Keratinocyte (primary cell): ENCODE measurements at regions not wholly inside any gene's neighbourhood (a gene's known extent, or its start where the extent isn't known, plus 50 kb on each side); places are given as distances from the start of the nearest gene placed in this dataset.

ENCODE experiments used
- DNase-seq: peaks from one replicate; pipeline ENCODE4 v3.0.0-alpha.2; 2011; ENCODE audit warnings: low read depth, missing footprints, low spot score
- FAIRE-seq: peaks from 2 replicates; lab custom pipeline; 2011; peaks lifted over from hg19 to GRCh38; lab: Jason Lieb, UNC
- H2AFZ ChIP-seq: 2 replicates; pipeline ENCODE4 v1.6.0; 2012; ENCODE audit warnings: low read length, control low read depth, inconsistent platforms; ENCODE audit not compliant: control insufficient read depth
- H3K27ac ChIP-seq: 2 replicates; pipeline ENCODE4 v1.5.1; 2011; ENCODE audit warnings: low read length; ENCODE audit not compliant: control insufficient read depth, insufficient read depth
- H3K27me3 ChIP-seq: 3 replicates; pipeline ENCODE4 v1.6.0; 2011; ENCODE audit warnings: low read length; ENCODE audit not compliant: control insufficient read depth, insufficient read depth; ENCODE audit errors: extremely low read depth
- H3K36me3 ChIP-seq, 2 experiments: 2 replicates in 1 of 2; 3 replicates in 1 of 2; pipeline ENCODE4 v1.5.1; 2011; ENCODE audit warnings: low read length in 2 of 2, mild to moderate bottlenecking in 1 of 2; ENCODE audit not compliant: control insufficient read depth in 2 of 2, insufficient read depth in 2 of 2; ENCODE audit errors: extremely low read depth in 1 of 2
- H3K4me1 ChIP-seq: 3 replicates; pipeline ENCODE4 v1.5.1; 2011; ENCODE audit warnings: low read length; ENCODE audit not compliant: control insufficient read depth, insufficient read depth; ENCODE audit errors: extremely low read depth
- H3K4me2 ChIP-seq: 3 replicates; pipeline ENCODE4 v1.6.0; 2011; ENCODE audit warnings: low read depth, low read length; ENCODE audit not compliant: control insufficient read depth, insufficient read depth; ENCODE audit errors: extremely low read depth
- H3K4me3 ChIP-seq, 3 experiments: fragments of 200-600 bp in 1 of 3; sonication (generic) in 1 of 3; 2 replicates in 2 of 3; 3 replicates in 1 of 3; pipeline ENCODE4 v1.5.1; 2011 to 2016; ENCODE audit warnings: low read length in 3 of 3, mild to moderate bottlenecking in 3 of 3, control low read depth in 2 of 3, inconsistent platforms in 1 of 3, low read depth in 1 of 3, mixed read lengths in 1 of 3, mixed run types in 1 of 3, moderate library complexity in 1 of 3; ENCODE audit not compliant: control insufficient read depth in 2 of 3, insufficient read depth in 2 of 3; ENCODE audit errors: extremely low read depth in 1 of 3
- H3K79me2 ChIP-seq: 2 replicates; pipeline ENCODE4 v1.6.0; 2012; ENCODE audit warnings: low read length; ENCODE audit not compliant: control insufficient read depth, insufficient read depth
- H3K9ac ChIP-seq: 3 replicates; pipeline ENCODE4 v1.6.0; 2011; ENCODE audit warnings: low read length; ENCODE audit not compliant: control insufficient read depth, insufficient read depth; ENCODE audit errors: extremely low read depth
- H3K9me1 ChIP-seq: 3 replicates; pipeline ENCODE4 v1.6.0; 2011; ENCODE audit warnings: low read length; ENCODE audit not compliant: control insufficient read depth, insufficient read depth; ENCODE audit errors: extremely low read depth
- H3K9me3 ChIP-seq: 2 replicates; pipeline ENCODE4 v1.5.1; 2012; ENCODE audit warnings: low read depth, low read length; ENCODE audit not compliant: control insufficient read depth
- H4K20me1 ChIP-seq: 3 replicates; pipeline ENCODE4 v1.6.0; 2011; ENCODE audit warnings: low read length; ENCODE audit not compliant: control insufficient read depth, insufficient read depth; ENCODE audit errors: extremely low read depth
- EZH2 ChIP-seq: IDR thresholded peaks from one replicate; pipeline ENCODE4 v1.6.1; 2012; ENCODE audit warnings: inconsistent platforms, mild to moderate bottlenecking, low read length, moderate library complexity
- dilution Hi-C: fragments of 300-500 bp; cut with MboI; formaldehyde crosslinking; loops from one replicate; pipeline ENCODE4 v1.7.0; 2020; ENCODE audit warnings: low sequenced_read_pairs; ENCODE audit not compliant: extremely low pct_ligation_motif_present
- TF ChIP-seq, protein P1 (sequence below), 3 experiments: IDR thresholded peaks in 1 of 3; conservative IDR thresholded peaks in 1 of 3; optimal IDR thresholded peaks in 1 of 3; 2 replicates in 2 of 3; 3 replicates in 1 of 3; pipeline versions ENCODE3 to v1.5.1; 2011; ENCODE audit warnings: low read length in 3 of 3, mild to moderate bottlenecking in 3 of 3, moderate library complexity in 2 of 3, control low read depth in 1 of 3, inconsistent platforms in 1 of 3; ENCODE audit not compliant: insufficient read depth in 2 of 3; ENCODE audit errors: extremely low read depth in 1 of 3

DNA sequence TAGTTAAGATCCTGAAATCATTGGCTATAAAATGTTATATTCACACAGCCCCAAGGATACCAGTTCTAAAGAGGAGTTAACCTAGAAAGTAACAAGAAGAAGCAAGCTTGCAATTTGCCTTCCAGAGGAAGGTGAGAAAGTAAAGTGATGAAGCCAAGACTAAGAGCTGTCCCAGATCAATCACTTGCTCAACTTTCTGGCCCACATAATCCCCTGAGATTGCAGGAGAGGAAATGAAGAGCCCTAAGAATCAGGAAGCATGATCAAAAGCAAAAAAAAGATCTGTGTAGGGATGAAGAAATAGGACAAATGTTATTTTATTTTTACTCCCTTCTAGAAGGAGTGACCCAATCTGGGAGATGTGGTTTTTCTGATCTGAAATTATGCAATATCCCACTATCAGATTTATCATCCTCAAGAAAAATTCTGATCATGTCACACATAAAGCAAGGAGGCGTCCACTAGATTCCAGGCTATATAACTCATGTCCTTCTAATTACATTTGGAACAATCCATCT, 180.3 kb upstream of the GUCY1A2 start:
- dilution Hi-C loops, result no loop called here
- TF ChIP-seq, protein P1, sequence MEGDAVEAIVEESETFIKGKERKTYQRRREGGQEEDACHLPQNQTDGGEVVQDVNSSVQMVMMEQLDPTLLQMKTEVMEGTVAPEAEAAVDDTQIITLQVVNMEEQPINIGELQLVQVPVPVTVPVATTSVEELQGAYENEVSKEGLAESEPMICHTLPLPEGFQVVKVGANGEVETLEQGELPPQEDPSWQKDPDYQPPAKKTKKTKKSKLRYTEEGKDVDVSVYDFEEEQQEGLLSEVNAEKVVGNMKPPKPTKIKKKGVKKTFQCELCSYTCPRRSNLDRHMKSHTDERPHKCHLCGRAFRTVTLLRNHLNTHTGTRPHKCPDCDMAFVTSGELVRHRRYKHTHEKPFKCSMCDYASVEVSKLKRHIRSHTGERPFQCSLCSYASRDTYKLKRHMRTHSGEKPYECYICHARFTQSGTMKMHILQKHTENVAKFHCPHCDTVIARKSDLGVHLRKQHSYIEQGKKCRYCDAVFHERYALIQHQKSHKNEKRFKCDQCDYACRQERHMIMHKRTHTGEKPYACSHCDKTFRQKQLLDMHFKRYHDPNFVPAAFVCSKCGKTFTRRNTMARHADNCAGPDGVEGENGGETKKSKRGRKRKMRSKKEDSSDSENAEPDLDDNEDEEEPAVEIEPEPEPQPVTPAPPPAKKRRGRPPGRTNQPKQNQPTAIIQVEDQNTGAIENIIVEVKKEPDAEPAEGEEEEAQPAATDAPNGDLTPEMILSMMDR (optimal IDR thresholded peaks at IDR 0.05 in 1 of 3, IDR thresholded peaks at IDR 0.05 in 1 of 3, conservative IDR thresholded peaks at IDR 0.05 in 1 of 3; ENCODE audit: extremely low read depth in 1 of 3, insufficient read depth in 2 of 3, low read length in 3 of 3), result no peak
- no peak for TF ChIP-seq EZH2
- DNase-seq (no peak), FAIRE-seq (no peak)
- H3K27me3 ChIP-seq, result no peaks in the 10 kb centered on the region
- H3K9me1 ChIP-seq, result no peaks in the 10 kb centered on the region
- H4K20me1 ChIP-seq, result no peaks in the 10 kb centered on the region
- H2AFZ ChIP-seq, result no peak overlapping the region
- H3K79me2 ChIP-seq, result no peaks in the 10 kb centered on the region
- no peaks in the 10 kb centered on the region for H3K4me1 ChIP-seq
- H3K9ac ChIP-seq, result no peak overlapping the region
- no peak overlapping the region for H3K27ac ChIP-seq
- no peak overlapping the region for H3K4me3 ChIP-seq
- no peaks in the 10 kb centered on the region for H3K9me3 ChIP-seq
- no peak overlapping the region for H3K4me2 ChIP-seq
- no peaks in the 10 kb centered on the region for H3K36me3 ChIP-seq

DNA sequence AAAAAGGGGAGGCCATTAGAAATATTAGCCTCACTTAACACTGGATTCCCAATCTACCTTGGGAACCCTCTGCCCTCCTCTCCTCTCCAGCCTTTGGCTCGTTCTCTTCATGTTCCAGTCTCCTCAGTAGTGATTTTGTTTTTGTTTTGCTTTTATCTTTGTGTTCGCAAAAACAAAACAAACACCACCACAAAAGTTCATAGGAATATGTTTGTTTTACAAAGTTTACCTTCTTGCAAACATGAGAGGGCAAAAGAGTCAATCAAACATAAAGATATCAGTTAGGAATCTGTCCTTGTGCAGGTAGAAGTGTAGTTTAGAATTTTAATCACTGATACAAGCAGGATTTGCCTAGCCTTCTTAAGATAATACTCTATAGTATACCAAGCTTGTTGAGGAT, 179.7 kb upstream of the GUCY1A2 start:
- TF ChIP-seq EZH2, result no peak
- TF ChIP-seq, protein P1 (optimal IDR thresholded peaks at IDR 0.05 in 1 of 3, IDR thresholded peaks at IDR 0.05 in 1 of 3, conservative IDR thresholded peaks at IDR 0.05 in 1 of 3; ENCODE audit: extremely low read depth in 1 of 3, insufficient read depth in 2 of 3, low read length in 3 of 3), result no peak
- dilution Hi-C loops, result no loop called here
- Histone ChIP-seq H3K36me3 (no peaks in the 10 kb centered on the region), H3K4me1 (no peaks in the 10 kb centered on the region), H3K27me3 (no peaks in the 10 kb centered on the region), H3K4me2 (no peak overlapping the region), H2AFZ (no peak overlapping the region), H3K4me3 (no peak overlapping the region), H3K9ac (no peak overlapping the region), H3K9me1 (no peaks in the 10 kb centered on the region), H3K27ac (no peak overlapping the region), H3K79me2 (no peaks in the 10 kb centered on the region), H3K9me3 (no peaks in the 10 kb centered on the region), H4K20me1 (no peaks in the 10 kb centered on the region)
- no peak for FAIRE-seq
- no peak for DNase-seq
